PC-3 (cell line): ENCODE measurements at regions not wholly inside any gene's neighbourhood (a gene's known extent, or its start where the extent isn't known, plus 50 kb on each side); places are given as distances from the start of the nearest gene placed in this dataset.
A peak's percentile ranks its signal among the peaks of the same experiment; 100 is the strongest.

Experiments used
- ATAC-seq: fragments of 200-7000 bp; cut with Tn5 transposase; 2 replicates; pipeline ENCODE4 v1.9.1; 2020; ENCODE audit warnings: mild to moderate bottlenecking, moderate library complexity
- BruUV-seq: library from RNA; stranded (reverse); fragments of 400-500 nt; replicated peaks from 2 replicates; lab custom pipeline; 2021; lab: Mats Ljungman, UMichigan
- CTCF ChIA-PET: fragments of 300-600 bp; sonication (Branson Sonifier 250); formaldehyde crosslinking; loops from one replicate; lab custom pipeline; 2022; ENCODE audit warnings: antibody characterized with exemption; lab: Charles Lee
- POLR2A ChIA-PET: fragments of 300-600 bp; sonication (Branson Sonifier 250); formaldehyde crosslinking; loops from one replicate; lab custom pipeline; 2022; ENCODE audit warnings: antibody characterized with exemption; ENCODE audit not compliant: unreplicated experiment; lab: Charles Lee
- DNase-seq: peaks from one replicate; pipeline ENCODE4 v3.0.0-alpha.2; 2015
- H2AFZ ChIP-seq: fragments of 300-600 bp; sonication (generic); 2 replicates; pipeline ENCODE4 v1.6.0; 2016; ENCODE audit warnings: antibody characterized with exemption, low read length
- H3F3A ChIP-seq: fragments of 300-600 bp; sonication (generic); one replicate; pipeline ENCODE4 v1.6.0; 2017; ENCODE audit warnings: antibody characterized with exemption, low read length, control low read depth, mild to moderate bottlenecking; ENCODE audit not compliant: unreplicated experiment
- H3K27ac ChIP-seq: fragments of 300-600 bp; sonication (generic); 2 replicates; pipeline ENCODE4 v1.5.1; 2016; ENCODE audit warnings: mild to moderate bottlenecking, low read length
- H3K27me3 ChIP-seq: fragments of 300-600 bp; sonication (generic); 2 replicates; pipeline ENCODE4 v1.6.1; 2016; ENCODE audit warnings: low read length, mixed read lengths
- H3K36me3 ChIP-seq: fragments of 300-600 bp; sonication (generic); 2 replicates; pipeline ENCODE4 v1.6.1; 2016; ENCODE audit warnings: low read depth, mixed run types, low read length, mixed read lengths
- H3K4me1 ChIP-seq: fragments of 300-600 bp; sonication (generic); 2 replicates; pipeline ENCODE4 v1.5.1; 2016; ENCODE audit warnings: low read length; ENCODE audit not compliant: insufficient read depth
- H3K4me2 ChIP-seq: fragments of 300-600 bp; sonication (generic); 2 replicates; pipeline ENCODE4 v1.6.0; 2016; ENCODE audit warnings: low read length
- H3K4me3 ChIP-seq: fragments of 300-600 bp; sonication (generic); 2 replicates; pipeline ENCODE4 v1.5.1; 2016; ENCODE audit warnings: mild to moderate bottlenecking, low read length, mixed read lengths
- H3K79me2 ChIP-seq: fragments of 300-600 bp; sonication (generic); 2 replicates; pipeline ENCODE4 v1.6.1; 2017; ENCODE audit warnings: low read length, mixed read lengths
- H3K9ac ChIP-seq: fragments of 300-600 bp; sonication (generic); 2 replicates; pipeline ENCODE4 v1.6.0; 2016; ENCODE audit warnings: mild to moderate bottlenecking, low read length
- H3K9me2 ChIP-seq: fragments of 300-600 bp; sonication (generic); replicated peaks from 2 replicates; pipeline ENCODE4 v1.6.1; 2016; ENCODE audit warnings: mixed run types, low read length, mixed read lengths
- H3K9me3 ChIP-seq: fragments of 300-600 bp; sonication (generic); 2 replicates; pipeline ENCODE4 v1.6.1; 2016; ENCODE audit warnings: low read length, mixed read lengths
- H4K20me1 ChIP-seq: fragments of 300-600 bp; sonication (generic); 2 replicates; pipeline ENCODE4 v1.6.1; 2016; ENCODE audit warnings: low read length, mixed read lengths
- EZH2 ChIP-seq: fragments of 300-600 bp; sonication (generic); IDR thresholded peaks from one replicate; pipeline ENCODE4 v1.6.1; 2017; ENCODE audit warnings: antibody characterized with exemption, mild to moderate bottlenecking, low read length; ENCODE audit not compliant: unreplicated experiment
- EZH2phosphoT487 ChIP-seq: fragments of 300-600 bp; sonication (generic); IDR thresholded peaks from 2 replicates; pipeline ENCODE4 v1.6.1; 2018; ENCODE audit warnings: mild to moderate bottlenecking, antibody characterized with exemption, low read length, borderline replicate concordance
- intact Hi-C: fragments of 100-400 bp; cut with micrococcal nuclease; formaldehyde crosslinking; loops from 2 replicates; pipeline ENCODE4 v1.9.0; 2023
- TF ChIP-seq, protein P1 (sequence below): fragments of 300-600 bp; sonication (generic); conservative IDR thresholded peaks from 2 replicates; pipeline ENCODE4 v1.5.1; 2017; ENCODE audit warnings: antibody characterized with exemption, low read depth, mild to moderate bottlenecking, low read length

DNA sequence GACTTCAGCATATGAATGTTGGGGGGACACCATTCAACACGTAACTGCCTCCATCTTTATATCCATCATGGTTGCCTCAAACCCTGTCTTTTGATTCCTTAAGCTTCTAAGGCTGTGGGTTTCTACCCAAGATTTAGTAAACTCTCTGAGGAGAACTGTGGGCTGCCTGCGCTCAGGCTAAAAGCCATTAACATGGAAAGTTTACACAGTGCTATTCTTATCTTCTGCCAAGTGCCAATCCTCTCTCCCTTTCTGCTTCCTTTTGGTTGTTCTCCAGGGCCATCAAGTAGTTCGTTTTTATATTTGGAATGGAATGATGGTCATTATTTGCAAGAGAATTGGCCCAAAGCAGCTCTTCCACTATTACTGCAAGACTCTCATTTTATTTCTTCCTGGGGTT is 97.3 kb upstream of the KLF14 start:
- no peak overlapping the region for H3K4me2 ChIP-seq
- ATAC-seq (no peak), DNase-seq (no peak)
- H4K20me1 ChIP-seq: no peaks in the 10 kb centered on the region
- H3F3A ChIP-seq: no peaks in the 10 kb centered on the region
- TF ChIP-seq, protein P1, sequence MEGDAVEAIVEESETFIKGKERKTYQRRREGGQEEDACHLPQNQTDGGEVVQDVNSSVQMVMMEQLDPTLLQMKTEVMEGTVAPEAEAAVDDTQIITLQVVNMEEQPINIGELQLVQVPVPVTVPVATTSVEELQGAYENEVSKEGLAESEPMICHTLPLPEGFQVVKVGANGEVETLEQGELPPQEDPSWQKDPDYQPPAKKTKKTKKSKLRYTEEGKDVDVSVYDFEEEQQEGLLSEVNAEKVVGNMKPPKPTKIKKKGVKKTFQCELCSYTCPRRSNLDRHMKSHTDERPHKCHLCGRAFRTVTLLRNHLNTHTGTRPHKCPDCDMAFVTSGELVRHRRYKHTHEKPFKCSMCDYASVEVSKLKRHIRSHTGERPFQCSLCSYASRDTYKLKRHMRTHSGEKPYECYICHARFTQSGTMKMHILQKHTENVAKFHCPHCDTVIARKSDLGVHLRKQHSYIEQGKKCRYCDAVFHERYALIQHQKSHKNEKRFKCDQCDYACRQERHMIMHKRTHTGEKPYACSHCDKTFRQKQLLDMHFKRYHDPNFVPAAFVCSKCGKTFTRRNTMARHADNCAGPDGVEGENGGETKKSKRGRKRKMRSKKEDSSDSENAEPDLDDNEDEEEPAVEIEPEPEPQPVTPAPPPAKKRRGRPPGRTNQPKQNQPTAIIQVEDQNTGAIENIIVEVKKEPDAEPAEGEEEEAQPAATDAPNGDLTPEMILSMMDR: no peak
- TF ChIP-seq EZH2phosphoT487: no peak
- TF ChIP-seq EZH2: no peak
- no peaks in the 10 kb centered on the region for H3K9me2 ChIP-seq
- ChIA-PET CTCF (interaction anchor here (0.6 kb wide), 1 partner anchor 626 kb away, joined by 3 read pairs; no protein-coding TSS in a partner anchor), POLR2A (no interaction called here)
- no peak overlapping the region for H3K4me3 ChIP-seq
- no peak overlapping the region for H2AFZ ChIP-seq
- no TSS peak for BruUV-seq
- H3K27me3 ChIP-seq: no peaks in the 10 kb centered on the region
- H3K79me2 ChIP-seq: no peaks in the 10 kb centered on the region
- H3K9me3 ChIP-seq: peaks cover 6% of the 10 kb centered on the region
- H3K36me3 ChIP-seq: no peaks in the 10 kb centered on the region
- intact Hi-C loops: loop anchor here (5.0 kb wide), 1 partner anchor 589 kb away; no protein-coding TSS in a partner anchor
- no peak overlapping the region for H3K27ac ChIP-seq
- peaks cover 7% of the 10 kb centered on the region for H3K4me1 ChIP-seq
- no peak overlapping the region for H3K9ac ChIP-seq

- H4K20me1 ChIP-seq: no peaks in the 10 kb centered on the region
- intact Hi-C loops: loop anchor here (2.0 to 5.0 kb wide), 4 partner anchors 73 to 759 kb away; no protein-coding TSS in a partner anchor
- no peak overlapping the region for H3K9ac ChIP-seq
- H3K79me2 ChIP-seq: no peaks in the 10 kb centered on the region
- DNase-seq (peak; percentile 56), ATAC-seq (no peak)
- no peaks in the 10 kb centered on the region for H3K36me3 ChIP-seq
- no peak overlapping the region for H3K4me2 ChIP-seq
- H3K27ac ChIP-seq: no peak overlapping the region
- peak overlapping the region; percentile 66; the same call in 1 of the 2 replicates for H2AFZ ChIP-seq
- no peaks in the 10 kb centered on the region for H3K9me2 ChIP-seq
- no peaks in the 10 kb centered on the region for H3K27me3 ChIP-seq
- ChIA-PET CTCF (interaction anchor here (0.6 to 0.7 kb wide), 10 partner anchors 8 to 748 kb away, joined by 3 to 5 read pairs (median 4); no protein-coding TSS in a partner anchor), POLR2A (interaction anchor here (0.8 kb wide), 1 partner anchor 176 kb away, joined by 3 read pairs; no protein-coding TSS in a partner anchor)
- peaks cover 6% of the 10 kb centered on the region for H3K9me3 ChIP-seq
- BruUV-seq: no TSS peak
- H3K4me3 ChIP-seq: no peak overlapping the region
- H3K4me1 ChIP-seq: peaks cover 7% of the 10 kb centered on the region
- no peak for TF ChIP-seq EZH2phosphoT487
- TF ChIP-seq, protein P1: peak; percentile 84
- H3F3A ChIP-seq: no peaks in the 10 kb centered on the region
Observed at GRCh38 chr7:130831817-130832481, 97.9 kb upstream of the KLF14 start.

GRCh38 chr7:130838738-130839137 is 104.7 kb upstream of the KLF14 start:
- Histone ChIP-seq H3K9me2 (no peaks in the 10 kb centered on the region), H4K20me1 (no peaks in the 10 kb centered on the region), H3K9ac (peak overlapping the region; percentile 49), H3K4me1 (peaks cover 30% of the 10 kb centered on the region), H3K27ac (peak overlapping the region; percentile 85), H3K27me3 (no peaks in the 10 kb centered on the region), H3K9me3 (no peaks in the 10 kb centered on the region), H3F3A (no peaks in the 10 kb centered on the region), H3K36me3 (no peaks in the 10 kb centered on the region), H3K79me2 (no peaks in the 10 kb centered on the region), H2AFZ (no peak overlapping the region), H3K4me3 (no peak overlapping the region), H3K4me2 (peak overlapping the region; percentile 66)
- ChIA-PET POLR2A (interaction anchor here (0.6 to 0.7 kb wide), 2 partner anchors 25 to 77 kb away, joined by 3 read pairs; no protein-coding TSS in a partner anchor), CTCF (no interaction called here)
- no TSS peak for BruUV-seq
- TF ChIP-seq, protein P1: no peak
- TF ChIP-seq EZH2phosphoT487: no peak
- ATAC-seq: peak; percentile 89
- DNase-seq: peak; percentile 98
- intact Hi-C loops: loop anchor here (1.0 to 5.0 kb wide), 3 partner anchors 15 to 54 kb away; no protein-coding TSS in a partner anchor
